SK-MEL-5 (cell line): ENCODE measurements at regions not wholly inside any gene's neighbourhood (a gene's known extent, or its start where the extent isn't known, plus 50 kb on each side); places are given as distances from the start of the nearest gene placed in this dataset.

Experiments
- DNase-seq: peaks from one replicate; pipeline ENCODE4 v3.0.0-alpha.2; 2016; ENCODE audit warnings: low read depth, low spot score
- in situ Hi-C: cut with HindIII; loops from 2 replicates; pipeline ENCODE4 v1.10.0; 2016; ENCODE audit warnings: low sequenced_read_pairs, high pct_unique_total_duplicates, low pct_unique_long_range_greater_than_20kb

GRCh38 chr9:129276486-129277230 lies 98.6 kb upstream of the IER5L start:
- in situ Hi-C loops, result no loop called here
- no peak for DNase-seq

DNA sequence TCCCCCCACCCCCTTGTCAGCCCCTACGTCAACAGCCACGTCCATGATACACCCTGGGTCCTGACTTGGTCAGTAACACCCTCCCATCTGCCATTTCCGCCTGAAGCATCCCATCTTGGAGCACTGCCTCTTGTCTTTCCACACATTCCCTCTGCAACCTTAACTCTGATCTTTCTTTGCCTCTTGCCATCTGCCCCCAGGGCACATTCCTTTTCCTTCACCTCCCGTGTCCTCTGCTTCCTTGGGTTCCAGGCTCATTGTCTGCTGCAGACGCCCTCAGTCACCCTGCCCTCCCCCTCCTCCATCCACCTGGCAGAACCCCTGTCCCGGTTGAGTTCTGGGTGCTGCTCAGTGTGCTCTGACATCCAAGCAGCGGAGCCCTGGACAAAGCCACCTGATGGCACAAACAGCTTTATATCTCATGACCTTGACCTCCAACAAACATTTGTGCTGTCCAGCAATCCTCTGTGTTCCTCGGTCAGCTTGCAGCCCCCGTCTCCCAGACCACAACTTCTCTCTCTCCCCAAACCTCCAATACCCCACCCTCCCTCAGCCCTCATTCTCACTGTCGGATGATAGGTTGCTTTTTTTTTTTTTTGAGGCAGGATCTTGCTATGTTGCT lies 97.7 kb upstream of the IER5L start:
- in situ Hi-C loops, result no loop called here
- no peak for DNase-seq

- in situ Hi-C loops, result no loop called here
Measured at GRCh38 chr9:129273941-129274684, 96.1 kb upstream of the IER5L start.

DNA sequence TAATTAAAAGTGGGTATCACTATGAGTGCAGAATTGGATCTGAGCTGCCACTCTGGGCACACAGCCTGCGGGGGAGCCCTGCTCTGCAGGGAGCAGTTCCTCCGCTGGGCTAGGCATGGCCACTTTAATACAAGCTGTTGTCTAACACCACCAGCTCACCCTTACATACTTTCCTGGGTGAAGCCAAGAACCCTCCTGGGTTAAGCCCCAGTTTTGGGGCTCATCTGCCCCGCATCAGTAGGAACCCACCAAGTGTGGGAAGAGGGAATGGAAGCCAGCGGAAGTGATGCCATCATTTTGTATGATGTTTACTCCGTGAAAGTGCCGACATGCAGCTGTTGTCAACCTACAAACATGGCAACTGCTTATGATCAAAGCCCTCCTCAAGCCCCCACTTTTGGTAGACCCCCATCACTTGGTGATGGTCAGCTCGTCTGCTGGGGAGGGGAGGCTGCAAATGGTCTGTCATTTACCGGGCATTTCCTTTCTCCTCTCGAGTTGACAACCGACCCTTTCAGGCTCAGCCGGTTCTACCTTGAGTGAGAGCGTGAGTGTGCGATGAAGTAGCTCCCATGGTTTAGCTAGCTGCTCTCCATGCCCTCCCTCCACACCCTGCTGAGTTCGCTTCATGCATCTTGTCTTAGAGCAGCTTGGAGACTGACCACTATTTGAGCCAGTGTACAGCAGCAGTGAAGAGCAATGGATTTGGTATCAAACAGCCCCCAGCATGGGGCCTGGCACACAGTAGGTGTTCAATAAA lies 95.3 kb upstream of the IER5L start:
- DNase-seq, result no peak
- in situ Hi-C loops, result no loop called here

More at GRCh38 chr9:129273941-129274684, 96.1 kb upstream of the IER5L start:
- DNase-seq, result no peak

GRCh38 chr9:129272348-129273025 lies 94.4 kb upstream of the IER5L start:
- no peak for DNase-seq
- in situ Hi-C loops, result no loop called here

DNA sequence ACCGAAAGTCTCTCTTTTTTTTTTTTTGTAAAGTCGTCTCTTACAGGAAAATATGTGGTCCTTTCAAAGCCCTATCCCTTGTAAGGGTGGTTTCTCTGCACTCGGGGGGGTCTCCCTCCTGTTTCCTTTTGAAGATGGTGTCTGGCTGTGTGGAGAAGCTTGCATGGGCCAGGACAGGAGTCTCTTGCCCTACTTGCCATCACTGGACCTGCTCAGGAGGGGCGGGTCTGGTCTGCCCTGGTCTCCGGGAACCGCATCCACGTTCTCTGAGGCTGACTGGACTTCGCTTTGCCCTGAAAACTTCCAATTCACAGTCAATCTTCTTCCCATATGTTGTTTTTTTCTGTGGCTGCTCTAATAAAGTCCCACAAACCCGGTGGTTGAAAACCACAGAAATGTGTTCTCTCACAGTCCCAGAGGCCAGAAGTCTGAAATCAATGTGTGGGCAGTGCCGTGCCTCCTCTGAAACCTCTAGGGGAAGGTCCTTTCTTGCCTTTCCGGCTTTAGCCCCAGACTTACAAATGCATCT lies 92.9 kb upstream of the IER5L start:
- in situ Hi-C loops, result no loop called here
- DNase-seq, result peak; percentile 45

- in situ Hi-C loops, result no loop called here
Measured at GRCh38 chr9:129270205-129270604, 92.1 kb upstream of the IER5L start.

DNA sequence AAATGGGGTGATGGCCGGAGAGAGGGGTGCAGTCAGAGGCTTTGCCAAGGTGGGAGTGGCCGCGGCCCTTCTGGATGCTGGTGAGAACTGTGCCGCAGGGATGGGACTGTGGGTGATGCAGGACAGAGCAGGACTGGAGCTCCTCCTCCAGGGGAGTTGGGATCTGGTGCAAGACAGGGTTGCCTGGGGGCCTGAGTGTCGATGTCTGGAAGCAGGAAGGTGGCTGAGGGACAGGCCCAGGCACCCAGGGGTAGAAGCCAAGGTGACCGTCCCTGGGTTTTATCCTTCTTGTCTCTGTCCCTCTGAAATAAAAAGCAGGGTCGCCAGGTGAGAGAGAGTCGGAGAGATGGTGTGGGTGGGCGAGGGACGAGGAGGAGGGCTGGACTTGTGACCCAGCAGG lies 89.1 kb upstream of the IER5L start:
- DNase-seq, result no peak
- in situ Hi-C loops, result no loop called here

More at GRCh38 chr9:129270205-129270604, 92.1 kb upstream of the IER5L start:
- no peak for DNase-seq

GRCh38 chr9:129266536-129266935 lies 88.5 kb upstream of the IER5L start:
- no peak for DNase-seq

GRCh38 chr9:129264388-129264787 lies 86.3 kb upstream of the IER5L start:
- in situ Hi-C loops, result no loop called here
- no peak for DNase-seq

More at GRCh38 chr9:129266536-129266935, 88.5 kb upstream of the IER5L start:
- in situ Hi-C loops, result no loop called here

DNA sequence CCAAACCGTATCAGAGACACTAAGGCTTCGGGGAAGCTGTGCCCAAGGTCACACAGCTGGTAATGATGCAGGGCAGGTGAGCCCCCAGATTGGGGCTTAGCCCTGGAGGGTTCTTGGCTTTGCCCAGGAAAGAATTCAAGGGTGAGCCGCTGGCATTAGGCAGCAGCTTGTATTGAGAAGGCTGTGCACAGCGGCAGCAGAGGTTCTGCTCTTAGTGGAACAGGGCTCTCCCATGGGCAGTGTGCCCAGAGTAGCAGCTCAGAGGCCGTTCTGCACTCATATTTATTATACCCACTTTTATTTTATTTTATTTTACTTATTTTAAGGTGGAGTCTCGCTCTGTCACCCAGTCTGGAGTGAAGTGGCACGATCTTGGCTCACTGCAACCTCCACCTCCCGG lies 85.8 kb upstream of the IER5L start:
- in situ Hi-C loops, result no loop called here
- DNase-seq, result no peak

DNA sequence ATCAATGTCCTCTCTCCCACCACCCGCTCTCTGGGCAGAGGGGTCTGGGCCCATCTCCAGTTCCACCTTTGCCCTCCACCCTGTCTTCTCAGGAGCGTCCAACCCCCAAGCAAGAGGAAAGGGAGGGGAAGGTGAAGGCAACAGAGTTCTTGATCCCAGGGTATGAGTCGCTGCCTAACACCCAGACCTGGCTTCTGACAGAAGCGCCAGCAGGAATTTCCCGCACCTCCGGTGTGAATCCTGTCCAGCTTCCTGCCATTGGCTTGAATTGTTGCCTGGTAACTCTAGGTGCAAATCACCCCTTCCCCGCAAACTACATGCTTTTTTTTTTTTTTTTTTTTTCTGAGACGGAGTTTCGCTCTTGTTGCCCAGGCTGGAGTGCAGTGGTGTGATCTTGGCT lies 84.2 kb upstream of the IER5L start:
- no peak for DNase-seq
- in situ Hi-C loops, result no loop called here

- DNase-seq, result no peak
- in situ Hi-C loops, result no loop called here
Measured at GRCh38 chr9:129259375-129259774, 81.3 kb upstream of the IER5L start.

DNA sequence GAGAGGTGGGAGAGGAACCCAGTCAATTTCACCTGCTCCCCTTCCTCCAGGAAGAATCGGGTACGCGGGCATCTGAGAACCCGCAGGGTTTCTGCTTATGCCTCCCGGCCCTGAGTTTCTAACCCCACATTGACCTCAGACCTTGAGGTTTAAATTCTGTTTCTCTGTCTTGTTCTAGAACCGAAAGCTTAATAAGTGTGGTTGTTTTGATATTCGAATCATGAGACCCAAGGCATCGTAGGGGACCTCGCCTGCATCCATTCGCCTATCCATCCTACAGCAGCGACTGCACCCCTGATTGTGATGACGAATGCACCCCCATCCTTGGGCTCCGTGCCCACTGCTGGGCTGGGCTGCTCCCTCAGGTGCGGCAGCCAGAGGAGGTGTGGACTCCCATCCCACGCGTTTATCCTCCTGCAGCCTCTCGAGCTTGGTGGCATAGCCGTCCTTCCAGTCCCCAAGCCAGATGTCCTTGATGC lies 80.8 kb upstream of the IER5L start:
- DNase-seq, result no peak
- in situ Hi-C loops, result no loop called here

DNA sequence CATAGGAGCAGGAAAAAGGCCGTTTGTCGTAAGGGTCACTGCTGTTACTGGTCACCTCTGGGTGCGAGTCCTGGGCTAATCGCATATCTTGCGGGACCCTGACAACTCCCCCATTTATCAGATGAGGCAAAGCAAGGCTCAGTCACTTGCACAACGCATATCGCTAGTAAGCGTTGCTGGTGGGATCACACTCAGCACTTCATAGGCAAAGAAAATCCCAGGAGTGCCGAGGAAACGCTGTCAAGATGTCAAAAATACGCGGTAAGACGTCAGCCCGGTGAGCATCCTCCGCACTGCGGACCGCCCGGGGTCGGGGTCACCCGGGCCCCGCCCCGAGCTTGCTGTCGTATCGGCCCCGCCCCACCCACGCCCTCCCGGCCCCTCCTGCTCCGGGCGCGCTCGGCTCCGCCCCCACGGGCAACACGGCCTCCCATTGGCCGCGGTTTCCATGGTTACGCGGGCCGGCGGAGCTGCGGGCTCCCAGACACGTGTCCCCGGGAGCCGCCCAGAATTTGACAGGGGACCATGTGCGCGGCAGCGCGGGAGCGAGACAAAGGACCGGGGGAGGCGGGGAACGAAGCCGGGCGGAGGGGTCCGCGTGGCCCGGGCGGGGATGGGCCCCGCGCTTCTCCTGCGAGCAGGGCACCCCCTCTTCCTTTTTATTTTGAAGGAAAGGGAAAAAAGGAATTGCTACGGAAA lies 80.2 kb upstream of the IER5L start:
- peak; percentile 92 for DNase-seq
- in situ Hi-C loops, result no loop called here

DNA sequence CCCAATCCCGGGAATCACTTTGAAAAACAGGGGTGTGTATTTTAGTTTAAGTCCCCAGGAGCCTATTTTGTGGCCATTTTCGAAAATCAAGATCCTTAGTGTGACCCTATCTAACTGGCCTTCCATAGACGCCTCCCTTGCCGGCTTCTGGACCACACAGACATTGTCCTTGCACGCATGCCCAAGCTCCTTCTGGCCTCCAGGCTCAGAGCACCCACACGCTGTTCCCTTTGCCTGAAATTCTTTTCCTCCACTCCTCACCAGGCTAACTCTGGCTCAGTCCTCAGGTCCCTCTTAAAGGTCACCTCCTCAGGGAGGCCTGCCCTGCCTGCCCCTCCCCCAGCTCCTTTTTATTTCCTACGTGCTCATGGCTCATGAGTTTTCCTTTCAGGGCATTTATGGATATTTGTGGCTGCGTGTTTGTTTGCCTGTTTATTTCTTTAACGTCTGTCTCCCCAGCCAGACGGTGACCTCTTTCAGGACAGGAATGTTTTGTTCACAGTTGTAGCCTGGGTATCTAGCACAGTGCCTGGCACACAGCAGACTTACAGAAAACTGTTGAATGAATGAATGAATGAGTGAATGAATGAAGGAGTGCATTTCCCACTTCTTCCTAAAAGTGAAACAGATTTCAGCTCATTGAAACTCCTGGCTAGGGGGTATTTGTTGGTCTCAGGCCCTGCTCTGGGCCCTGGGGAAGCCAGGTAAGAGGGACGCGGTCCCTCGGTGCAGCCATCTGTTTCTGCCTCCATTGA lies 79.1 kb upstream of the IER5L start:
- in situ Hi-C loops, result no loop called here
- DNase-seq, result no peak
